RWPE2 (cell line): ENCODE measurements at regions not wholly inside any gene's neighbourhood (a gene's known extent, or its start where the extent isn't known, plus 50 kb on each side); places are given as distances from the start of the nearest gene placed in this dataset.

Source experiments
- ATAC-seq: fragments of 200-7000 bp; cut with Tn5 transposase; 3 replicates; pipeline ENCODE4 v1.9.1; 2021; ENCODE audit warnings: low read depth
- DNase-seq: peaks from one replicate; pipeline ENCODE4 v3.0.0-alpha.2; 2020; ENCODE audit warnings: low spot score
- H3K27ac ChIP-seq: fragments of 450-650 bp; 2 replicates; pipeline ENCODE4 v1.5.1; 2017; ENCODE audit warnings: mild to moderate bottlenecking; ENCODE audit not compliant: poor library complexity, severe bottlenecking
- H3K27me3 ChIP-seq: fragments of 250-450 bp; sonication (Bioruptor Pico); 2 replicates; pipeline ENCODE4 v1.5.1; 2021; ENCODE audit warnings: mild to moderate bottlenecking, moderate library complexity; ENCODE audit not compliant: insufficient read depth, poor library complexity, severe bottlenecking
- H3K36me3 ChIP-seq: fragments of 250-450 bp; sonication (Bioruptor Pico); 2 replicates; pipeline ENCODE4 v1.5.1; 2020; ENCODE audit warnings: low read depth, mild to moderate bottlenecking, moderate library complexity
- H3K4me1 ChIP-seq: fragments of 250-450 bp; sonication (Bioruptor Pico); 2 replicates; pipeline ENCODE4 v1.5.1; 2021; ENCODE audit warnings: mild to moderate bottlenecking, moderate library complexity; ENCODE audit not compliant: insufficient read depth, poor library complexity, severe bottlenecking
- H3K4me3 ChIP-seq: fragments of 250-450 bp; sonication (Bioruptor Pico); 2 replicates; pipeline ENCODE4 v1.5.1; 2021; ENCODE audit warnings: mild to moderate bottlenecking, moderate library complexity; ENCODE audit not compliant: severe bottlenecking
- H3K9me3 ChIP-seq: fragments of 250-450 bp; sonication (Bioruptor Pico); 2 replicates; pipeline ENCODE4 v1.5.1; 2021; ENCODE audit warnings: mild to moderate bottlenecking, moderate library complexity; ENCODE audit not compliant: severe bottlenecking
- TF ChIP-seq, protein P1 (sequence below): fragments of 450-650 bp; IDR thresholded peaks from one replicate; pipeline ENCODE4 v1.5.1; 2017; ENCODE audit warnings: mild to moderate bottlenecking, moderate library complexity; ENCODE audit not compliant: poor library complexity, severe bottlenecking

- Histone ChIP-seq H3K27ac (peak overlapping the region; percentile 100), H3K4me1 (peaks cover 32% of the 10 kb centered on the region), H3K4me3 (no peak overlapping the region), H3K27me3 (no peaks in the 10 kb centered on the region), H3K36me3 (no peaks in the 10 kb centered on the region), H3K9me3 (no peaks in the 10 kb centered on the region)
- no peak for ATAC-seq
- TF ChIP-seq, protein P1, sequence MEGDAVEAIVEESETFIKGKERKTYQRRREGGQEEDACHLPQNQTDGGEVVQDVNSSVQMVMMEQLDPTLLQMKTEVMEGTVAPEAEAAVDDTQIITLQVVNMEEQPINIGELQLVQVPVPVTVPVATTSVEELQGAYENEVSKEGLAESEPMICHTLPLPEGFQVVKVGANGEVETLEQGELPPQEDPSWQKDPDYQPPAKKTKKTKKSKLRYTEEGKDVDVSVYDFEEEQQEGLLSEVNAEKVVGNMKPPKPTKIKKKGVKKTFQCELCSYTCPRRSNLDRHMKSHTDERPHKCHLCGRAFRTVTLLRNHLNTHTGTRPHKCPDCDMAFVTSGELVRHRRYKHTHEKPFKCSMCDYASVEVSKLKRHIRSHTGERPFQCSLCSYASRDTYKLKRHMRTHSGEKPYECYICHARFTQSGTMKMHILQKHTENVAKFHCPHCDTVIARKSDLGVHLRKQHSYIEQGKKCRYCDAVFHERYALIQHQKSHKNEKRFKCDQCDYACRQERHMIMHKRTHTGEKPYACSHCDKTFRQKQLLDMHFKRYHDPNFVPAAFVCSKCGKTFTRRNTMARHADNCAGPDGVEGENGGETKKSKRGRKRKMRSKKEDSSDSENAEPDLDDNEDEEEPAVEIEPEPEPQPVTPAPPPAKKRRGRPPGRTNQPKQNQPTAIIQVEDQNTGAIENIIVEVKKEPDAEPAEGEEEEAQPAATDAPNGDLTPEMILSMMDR = no peak
- DNase-seq = no peak
These were observed 108.5 kb upstream of the CARMIL1 start for GRCh38 chr6:25170640-25171039.

DNA sequence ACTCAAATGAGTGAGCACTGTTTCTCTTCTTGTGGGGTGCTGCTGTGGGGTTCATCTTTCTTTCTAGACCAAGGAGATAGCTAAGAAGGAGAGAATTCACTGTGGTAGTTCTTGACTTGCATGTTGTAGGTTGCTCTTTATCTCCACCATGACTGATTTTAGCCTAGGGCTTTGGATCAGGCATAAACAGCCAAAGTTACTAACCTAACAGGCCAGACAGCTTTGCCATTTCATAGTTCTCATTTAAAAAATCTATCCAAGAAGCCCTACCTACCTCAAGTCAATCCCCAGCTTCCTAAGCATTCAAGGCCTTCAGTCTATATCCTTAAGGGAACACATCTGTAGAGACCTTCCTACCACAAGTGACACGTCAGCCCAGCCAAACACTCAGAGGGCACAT, 107.9 kb upstream of the CARMIL1 start:
- Histone ChIP-seq H3K4me1 (peaks cover 39% of the 10 kb centered on the region), H3K27ac (peak overlapping the region; percentile 100), H3K27me3 (no peaks in the 10 kb centered on the region), H3K36me3 (no peaks in the 10 kb centered on the region), H3K9me3 (no peaks in the 10 kb centered on the region), H3K4me3 (no peak overlapping the region)
- TF ChIP-seq, protein P1 = no peak
- ATAC-seq (no peak), DNase-seq (no peak)

GRCh38 chr6:25172819-25173218, 106.4 kb upstream of the CARMIL1 start:
- peak overlapping the region; percentile 100 for H3K27ac ChIP-seq

GRCh38 chr6:25173246-25173645, 105.9 kb upstream of the CARMIL1 start:
- H3K4me1 ChIP-seq = peaks cover 41% of the 10 kb centered on the region
- no peaks in the 10 kb centered on the region for H3K36me3 ChIP-seq
- no peak for ATAC-seq
- no peak overlapping the region for H3K4me3 ChIP-seq
- H3K27ac ChIP-seq = peak overlapping the region; percentile 100
- no peaks in the 10 kb centered on the region for H3K27me3 ChIP-seq
- TF ChIP-seq, protein P1 = no peak
- no peak for DNase-seq
- H3K9me3 ChIP-seq = no peaks in the 10 kb centered on the region

More at GRCh38 chr6:25172819-25173218, 106.4 kb upstream of the CARMIL1 start:
- DNase-seq (peak; percentile 69), ATAC-seq (peak; percentile 59)
- no peaks in the 10 kb centered on the region for H3K27me3 ChIP-seq
- no peaks in the 10 kb centered on the region for H3K9me3 ChIP-seq
- H3K4me3 ChIP-seq = no peak overlapping the region
- no peaks in the 10 kb centered on the region for H3K36me3 ChIP-seq
- peaks cover 41% of the 10 kb centered on the region for H3K4me1 ChIP-seq
- TF ChIP-seq, protein P1 = no peak

GRCh38 chr6:25173951-25174474, 105.2 kb upstream of the CARMIL1 start:
- Histone ChIP-seq H3K36me3 (no peaks in the 10 kb centered on the region), H3K9me3 (no peaks in the 10 kb centered on the region), H3K4me1 (peaks cover 44% of the 10 kb centered on the region), H3K27me3 (no peaks in the 10 kb centered on the region), H3K27ac (peak overlapping the region; percentile 100), H3K4me3 (no peak overlapping the region)
- TF ChIP-seq, protein P1 = no peak
- DNase-seq (peak; percentile 69), ATAC-seq (peak; percentile 83)
